ENCODE measurements at regions not wholly inside any gene's neighbourhood (a gene's known extent, or its start where the extent isn't known, plus 50 kb on each side); places are given as distances from the start of the nearest gene placed in this dataset.
A peak's percentile ranks its signal among the peaks of the same experiment; 100 is the strongest.

GRCh38 chr20:51111290-51111689, 88.4 kb upstream of the KCNG1 start (continued):
- TF ChIP-seq ZC3H11A (IDR thresholded peaks at IDR 0.05) (no peak), RNF2 (IDR thresholded peaks at IDR 0.05; ENCODE audit: borderline replicate concordance, low read depth) (no peak), FOXS1 (CRISPR knock-in tag; IDR thresholded peaks at IDR 0.05) (no peak)

DNA sequence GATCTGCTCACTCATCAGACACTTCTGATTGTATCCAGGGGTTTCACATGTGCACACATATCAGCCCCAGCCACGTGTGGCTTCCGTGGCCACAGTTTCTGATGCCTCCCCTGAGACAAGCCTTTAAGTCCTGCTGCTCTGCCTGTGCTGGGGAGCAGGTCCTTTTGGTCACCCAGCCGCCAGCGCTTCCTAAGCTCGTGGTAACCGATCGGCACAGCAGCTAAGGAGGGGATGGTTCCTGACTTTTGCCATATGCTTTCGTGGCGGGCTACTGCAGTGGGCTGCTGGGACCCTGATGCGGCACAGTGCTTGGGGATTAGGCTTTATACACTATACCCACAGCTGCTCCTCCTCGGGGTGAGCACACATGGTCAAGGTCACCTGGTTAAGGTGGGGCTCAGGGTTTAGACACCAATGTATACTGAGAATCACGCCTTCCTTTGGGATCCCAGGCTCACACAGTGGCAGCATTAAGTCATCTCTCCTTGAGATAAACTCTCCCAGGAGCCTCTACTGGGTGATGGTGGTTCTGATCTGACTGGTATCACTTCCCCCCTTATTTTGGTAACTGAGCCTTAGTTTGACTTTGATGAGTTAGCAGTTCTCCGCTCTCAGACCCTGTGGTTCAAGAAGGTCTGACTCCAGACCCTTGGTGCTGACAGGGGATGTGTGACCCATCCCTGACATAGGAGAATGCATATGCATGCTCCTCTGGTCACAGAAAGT, 85.9 kb upstream of the KCNG1 start:
- no peaks in the 10 kb centered on the region for H3K4me1 ChIP-seq
- 30% methylated on average over 9 of the region's 13 CpGs for WGBS (ENCODE audit: missing lambda C conversion rate)
- ATAC-seq (no peak), FAIRE-seq (no peak), DNase-seq (ENCODE audit: low read depth in 1 of 2, low spot score in 1 of 2) (no peak)
- CTCF ChIA-PET, result interaction anchor here (0.6 to 1.3 kb wide), 3 partner anchors 81 to 486 kb away, joined by 3 to 7 read pairs (median 3); no protein-coding TSS in a partner anchor
- peak; percentile 35 for TF ChIP-seq MAFK (IDR thresholded peaks at IDR 0.05; ENCODE audit: partially characterized antibody)
- no peak for TF ChIP-seq ZC3H11A (IDR thresholded peaks at IDR 0.05)
- no peak overlapping the region for H3K27ac ChIP-seq
- H3K9me3 ChIP-seq, result no peaks in the 10 kb centered on the region
- H3K4me3 ChIP-seq, result no peak overlapping the region
- H3K4me2 ChIP-seq, result no peak overlapping the region
- POLR2A ChIA-PET, result no interaction called here

DNA sequence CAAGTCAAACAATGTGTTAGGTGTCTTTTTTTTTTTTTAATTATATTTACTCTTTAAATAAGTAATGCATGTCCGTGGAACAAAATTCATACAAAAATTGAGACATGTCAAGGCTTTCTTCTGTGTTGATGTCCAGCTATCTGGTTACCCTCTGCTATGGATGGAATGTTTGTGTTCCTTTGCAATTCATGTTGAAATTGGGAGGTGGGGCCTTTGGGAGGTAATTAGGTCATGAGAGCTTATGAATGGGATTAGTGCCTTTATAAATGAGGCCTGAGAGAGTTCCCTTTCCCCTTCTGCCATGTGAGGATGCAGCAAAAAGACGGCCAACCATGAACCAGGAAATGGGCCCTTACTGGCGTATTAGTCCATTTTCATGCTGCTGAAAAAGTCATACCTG, 83.1 kb upstream of the KCNG1 start:
- H3K27ac ChIP-seq, result no peak overlapping the region
- H3K4me1 ChIP-seq, result no peaks in the 10 kb centered on the region
- CTCF ChIA-PET, result interaction anchor here (1.6 kb wide), 1 partner anchor 10 kb away, joined by 3 read pairs; no protein-coding TSS in a partner anchor
- FAIRE-seq (no peak), DNase-seq (ENCODE audit: low read depth in 1 of 2, low spot score in 1 of 2) (no peak), ATAC-seq (no peak)
- WGBS (ENCODE audit: missing lambda C conversion rate), result 71% methylated on average over 3 of the region's 3 CpGs
- H3K4me3 ChIP-seq, result no peak overlapping the region
- H3K4me2 ChIP-seq, result no peak overlapping the region
- POLR2A ChIA-PET, result interaction anchor here (0.6 kb wide), 1 partner anchor 50 kb away, joined by 3 read pairs; no protein-coding TSS in a partner anchor
- no peak for TF ChIP-seq SMC3 (IDR thresholded peaks at IDR 0.05)
- TF ChIP-seq HOXA7 (CRISPR knock-in tag; IDR thresholded peaks at IDR 0.05), result no peak
- no peak for TF ChIP-seq KDM1A (IDR thresholded peaks at IDR 0.05; ENCODE audit: low read depth)
- TF ChIP-seq, protein P1, sequence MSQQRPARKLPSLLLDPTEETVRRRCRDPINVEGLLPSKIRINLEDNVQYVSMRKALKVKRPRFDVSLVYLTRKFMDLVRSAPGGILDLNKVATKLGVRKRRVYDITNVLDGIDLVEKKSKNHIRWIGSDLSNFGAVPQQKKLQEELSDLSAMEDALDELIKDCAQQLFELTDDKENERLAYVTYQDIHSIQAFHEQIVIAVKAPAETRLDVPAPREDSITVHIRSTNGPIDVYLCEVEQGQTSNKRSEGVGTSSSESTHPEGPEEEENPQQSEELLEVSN (IDR thresholded peaks at IDR 0.05; ENCODE audit: borderline replicate concordance, low read depth), result no peak
- no peak for TF ChIP-seq SREBF2 (IDR thresholded peaks at IDR 0.05)
- TF ChIP-seq RARB (CRISPR knock-in tag; IDR thresholded peaks at IDR 0.05), result no peak
- no peak for TF ChIP-seq JUNB (IDR thresholded peaks at IDR 0.05)
- TF ChIP-seq USF2 (IDR thresholded peaks at IDR 0.05), result no peak
- TF ChIP-seq ELK1 (IDR thresholded peaks at IDR 0.05; ENCODE audit: low read depth, low read length), result no peak
- no peaks in the 10 kb centered on the region for H3K9me3 ChIP-seq

- H3K9me3 ChIP-seq, result no peaks in the 10 kb centered on the region
- H3K4me1 ChIP-seq, result no peaks in the 10 kb centered on the region
- ChIA-PET CTCF (interaction anchor here (1.6 kb wide), 1 partner anchor 10 kb away, joined by 3 read pairs; no protein-coding TSS in a partner anchor), POLR2A (no interaction called here)
- WGBS (ENCODE audit: missing lambda C conversion rate), result 57% methylated on average over 10 of the region's 10 CpGs
- TF ChIP-seq NR3C1 (IDR thresholded peaks at IDR 0.05) (no peak), ATOH8 (CRISPR knock-in tag; IDR thresholded peaks at IDR 0.05; ENCODE audit: low read depth) (no peak), CBX2 (IDR thresholded peaks at IDR 0.05; ENCODE audit: borderline replicate concordance, low read depth) (no peak), FOSL2 (IDR thresholded peaks at IDR 0.05) (no peak), FOSL2 (CRISPR knock-in tag; IDR thresholded peaks at IDR 0.05) (no peak), ZC3H11A (IDR thresholded peaks at IDR 0.05) (no peak)
- FAIRE-seq (no peak), DNase-seq (ENCODE audit: low read depth in 1 of 2, low spot score in 1 of 2) (no peak), ATAC-seq (no peak)
- H3K4me2 ChIP-seq, result no peak overlapping the region
- no peak overlapping the region for H3K4me3 ChIP-seq
- H3K27ac ChIP-seq, result no peak overlapping the region
Measured at GRCh38 chr20:51104960-51105920, 82.3 kb upstream of the KCNG1 start.
